HCT116 (cell line): ENCODE measurements at regions not wholly inside any gene's neighbourhood (a gene's known extent, or its start where the extent isn't known, plus 50 kb on each side); places are given as distances from the start of the nearest gene placed in this dataset.

Experiments used
- ATAC-seq: fragments of 200-7000 bp; cut with Tn5 transposase; 2 replicates; pipeline ENCODE4 v1.9.1; 2020; ENCODE audit warnings: mild to moderate bottlenecking, moderate library complexity
- BruUV-seq: library from RNA; stranded (reverse); fragments of 400-500 nt; replicated peaks from 2 replicates; lab custom pipeline; 2021; lab: Mats Ljungman, UMichigan
- CTCF ChIA-PET: fragments of 300-600 bp; sonication (Branson Sonifier 250); formaldehyde crosslinking; loops from one replicate; lab custom pipeline; 2021; ENCODE audit warnings: antibody characterized with exemption; lab: Charles Lee
- POLR2A ChIA-PET: fragments of 300-600, 350-600 bp; sonication (Branson Sonifier 250); formaldehyde crosslinking; loops from one replicate; lab custom pipeline; 2021; ENCODE audit warnings: antibody characterized with exemption; lab: Charles Lee
- RAD21 ChIA-PET, 2 experiments: fragments of 300-600 bp; sonication (Branson Sonifier 250); formaldehyde crosslinking; loops; one replicate each; lab custom pipeline; 2023; ENCODE audit warnings: low total read pairs in 2 of 2; ENCODE audit not compliant: uncharacterized antibody in 2 of 2, unreplicated experiment in 2 of 2, low non-redundant PET in 1 of 2; lab: Charles Lee
- DNase-seq: peaks from one replicate; pipeline ENCODE4 v3.0.0-alpha.2; 2010; ENCODE audit warnings: low read depth, low spot score
- H2AFZ ChIP-seq: fragments of 200-600 bp; shearing (Covaris generic), sonication (generic); 2 replicates; pipeline ENCODE4 v1.6.1; 2017; ENCODE audit warnings: low read depth, mixed run types, mixed read lengths, antibody characterized with exemption, low read length; ENCODE audit not compliant: poor library complexity, severe bottlenecking
- H3K27ac ChIP-seq: 2 replicates; pipeline ENCODE4 v1.5.1; 2012; ENCODE audit warnings: low read depth, low read length
- H3K27me3 ChIP-seq: fragments of 200-600 bp; sonication (generic); 2 replicates; pipeline ENCODE4 v1.6.1; 2016; ENCODE audit warnings: mixed run types, low read length, mixed read lengths; ENCODE audit not compliant: insufficient read depth
- H3K36me3 ChIP-seq, 2 experiments: fragments of 200-500 bp in 1 of 2; fragments of 200-600 bp in 1 of 2; sonication (Bioruptor generic) in 1 of 2; sonication (generic) in 1 of 2; 2 replicates each; pipeline versions ENCODE4 v1.5.1 to v1.6.1; 2014 to 2016; ENCODE audit warnings: low read length in 2 of 2, inconsistent platforms in 1 of 2, mixed read lengths in 1 of 2, mixed run types in 1 of 2; ENCODE audit not compliant: insufficient read depth in 2 of 2, control insufficient read depth in 1 of 2
- H3K4me1 ChIP-seq, 2 experiments: fragments of 200-600 bp in 1 of 2; sonication (generic) in 1 of 2; 2 replicates each; pipeline versions ENCODE4 v1.5.1 to v1.6.1; 2012 to 2017; ENCODE audit warnings: low read length in 2 of 2, inconsistent platforms in 1 of 2, mild to moderate bottlenecking in 1 of 2, mixed read lengths in 1 of 2, mixed run types in 1 of 2, moderate library complexity in 1 of 2; ENCODE audit not compliant: insufficient read depth in 2 of 2, control insufficient read depth in 1 of 2
- H3K4me2 ChIP-seq: fragments of 200-600 bp; sonication (generic); 2 replicates; pipeline ENCODE4 v1.6.1; 2017; ENCODE audit warnings: mixed run types, low read length, mixed read lengths
- H3K4me3 ChIP-seq, 2 experiments: fragments of 200-600 bp in 1 of 2; sonication (generic) in 1 of 2; replicated peaks in 1 of 2; 2 replicates each; pipeline ENCODE4 v1.5.1; 2011 to 2016; ENCODE audit warnings: low read length in 2 of 2, control low read depth in 1 of 2, low read depth in 1 of 2, mild to moderate bottlenecking in 1 of 2, mixed read lengths in 1 of 2, mixed run types in 1 of 2
- H3K79me2 ChIP-seq: fragments of 200-600 bp; sonication (generic); 2 replicates; pipeline ENCODE4 v1.6.1; 2017; ENCODE audit warnings: mild to moderate bottlenecking, mixed run types, low read length, moderate library complexity, mixed read lengths; ENCODE audit not compliant: insufficient read depth
- H3K9ac ChIP-seq: fragments of 200-600 bp; sonication (generic); 2 replicates; pipeline ENCODE4 v1.6.1; 2016; ENCODE audit warnings: low read length, mixed read lengths
- H3K9me2 ChIP-seq: fragments of 200-600 bp; sonication (generic), shearing (Covaris generic); 2 replicates; pipeline ENCODE4 v1.6.1; 2017; ENCODE audit warnings: mixed run types, mild to moderate bottlenecking, moderate library complexity; ENCODE audit not compliant: insufficient read depth
- H3K9me3 ChIP-seq, 2 experiments: fragments of 200-500 bp in 1 of 2; fragments of 200-600 bp in 1 of 2; sonication (Bioruptor generic) in 1 of 2; sonication (generic) in 1 of 2; 2 replicates each; pipeline ENCODE4 v1.6.1; 2014 to 2017; ENCODE audit warnings: low read length in 2 of 2, mixed read lengths in 2 of 2, inconsistent platforms in 1 of 2, low read depth in 1 of 2, mild to moderate bottlenecking in 1 of 2, mixed run types in 1 of 2, moderate library complexity in 1 of 2; ENCODE audit not compliant: control insufficient read depth in 1 of 2, insufficient read depth in 1 of 2
- H4K20me1 ChIP-seq: fragments of 200-600 bp; sonication (generic), shearing (Covaris generic); 2 replicates; pipeline ENCODE4 v1.6.1; 2017; ENCODE audit warnings: mixed run types, mild to moderate bottlenecking, moderate library complexity; ENCODE audit not compliant: insufficient read depth
- CBX3 ChIP-seq: IDR thresholded peaks from 2 replicates; pipeline ENCODE4 v1.6.1; 2012; ENCODE audit warnings: low read depth
- CEBPB ChIP-seq: IDR thresholded peaks from 2 replicates; pipeline ENCODE4 v1.6.1; 2012; ENCODE audit warnings: low read depth
- EGR1 ChIP-seq: IDR thresholded peaks from 2 replicates; pipeline ENCODE4 v1.6.1; 2012; ENCODE audit warnings: low read depth
- EZH2 ChIP-seq: fragments of 200-600 bp; sonication (generic); IDR thresholded peaks from 2 replicates; pipeline ENCODE4 v1.6.1; 2017; ENCODE audit warnings: antibody characterized with exemption, mixed run types
- EZH2phosphoT487 ChIP-seq: fragments of 200-600 bp; IDR thresholded peaks from 2 replicates; pipeline ENCODE4 v1.6.1; 2018; ENCODE audit warnings: antibody characterized with exemption, borderline replicate concordance
- FOSL1 ChIP-seq: IDR thresholded peaks from 2 replicates; pipeline ENCODE4 v1.6.1; 2012; ENCODE audit warnings: low read depth
- POLR2A ChIP-seq: IDR thresholded peaks from 2 replicates; pipeline ENCODE4 v1.7.0; 2011; ENCODE audit warnings: borderline replicate concordance; ENCODE audit not compliant: insufficient read depth, insufficient read length; ENCODE audit errors: extremely low read depth
- POLR2AphosphoS5 ChIP-seq: IDR thresholded peaks from 2 replicates; pipeline ENCODE4 v1.6.1; 2011; ENCODE audit warnings: mild to moderate bottlenecking, low read depth, low read length, moderate library complexity
- RAD21 ChIP-seq: IDR thresholded peaks from 2 replicates; pipeline ENCODE4 v1.6.1; 2012; ENCODE audit warnings: low read depth, mild to moderate bottlenecking
- SP1 ChIP-seq: IDR thresholded peaks from 2 replicates; pipeline ENCODE4 v1.6.1; 2012; ENCODE audit warnings: low read depth
- SRF ChIP-seq: IDR thresholded peaks from 2 replicates; pipeline ENCODE4 v1.6.1; 2012; ENCODE audit warnings: low read depth
- TCF7L2 ChIP-seq: IDR thresholded peaks from 2 replicates; pipeline ENCODE4 v1.7.0; 2011; ENCODE audit warnings: borderline replicate concordance, inconsistent platforms; ENCODE audit not compliant: insufficient read depth, insufficient read length; ENCODE audit errors: extremely low read depth
- YY1 ChIP-seq: IDR thresholded peaks from 2 replicates; pipeline ENCODE4 v1.6.1; 2011; ENCODE audit warnings: low read length, low read depth, moderate library complexity, mild to moderate bottlenecking; ENCODE audit not compliant: insufficient replicate concordance; ENCODE audit errors: extremely low read depth
- ZFX ChIP-seq: fragments of 450-650 bp; IDR thresholded peaks from 2 replicates; pipeline ENCODE4 v1.6.1; 2017
- intact Hi-C: fragments of 100-400 bp; cut with micrococcal nuclease; formaldehyde crosslinking; loops from 2 replicates; pipeline ENCODE4 v1.10.0; 2022
- TF ChIP-seq, protein P1 (sequence below): IDR thresholded peaks from 2 replicates; pipeline ENCODE4 v1.6.1; 2011; ENCODE audit warnings: mild to moderate bottlenecking, low read length, moderate library complexity; ENCODE audit not compliant: insufficient replicate concordance; ENCODE audit errors: extremely low read depth
- TF ChIP-seq, protein P2 (sequence below): IDR thresholded peaks from 2 replicates; pipeline ENCODE4 v1.6.1; 2012; ENCODE audit warnings: low read depth
- TF ChIP-seq, protein P3 (sequence below), 3 experiments: fragments of 200-600 bp in 1 of 3; sonication (generic) in 1 of 3; IDR thresholded peaks in 2 of 3; conservative IDR thresholded peaks in 1 of 3; 2 replicates each; pipeline ENCODE4 v1.5.1; 2012 to 2017; ENCODE audit warnings: low read depth in 2 of 3, low read length in 2 of 3, antibody characterized with exemption in 1 of 3, borderline replicate concordance in 1 of 3, control low read depth in 1 of 3, mild to moderate bottlenecking in 1 of 3, mixed read lengths in 1 of 3, mixed run types in 1 of 3, moderate library complexity in 1 of 3; ENCODE audit not compliant: insufficient read depth in 1 of 3
- TF ChIP-seq, protein P4 (sequence below): IDR thresholded peaks from 2 replicates; pipeline ENCODE4 v1.6.1; 2012

DNA sequence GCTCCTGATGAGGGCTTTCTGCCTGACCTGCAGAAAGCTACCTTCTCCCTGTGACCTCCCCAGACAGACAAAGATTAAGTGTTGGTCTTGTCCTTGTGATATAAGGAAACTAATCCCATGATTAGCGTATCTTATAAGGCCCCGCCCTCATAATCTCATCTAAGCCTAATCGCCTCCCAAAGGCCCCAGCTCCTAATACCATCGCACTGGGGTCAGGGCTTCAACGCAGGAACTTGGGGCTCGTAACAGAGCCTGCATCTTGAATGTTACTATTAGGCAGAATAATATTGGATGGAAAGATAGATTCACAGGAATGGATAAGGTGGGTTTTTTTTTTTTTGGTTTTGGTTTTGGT, 78.9 kb downstream of the C16orf95 start (continued):
- TF ChIP-seq TCF7L2 (no peak), SP1 (no peak), ZFX (no peak)
- TF ChIP-seq, protein P1, sequence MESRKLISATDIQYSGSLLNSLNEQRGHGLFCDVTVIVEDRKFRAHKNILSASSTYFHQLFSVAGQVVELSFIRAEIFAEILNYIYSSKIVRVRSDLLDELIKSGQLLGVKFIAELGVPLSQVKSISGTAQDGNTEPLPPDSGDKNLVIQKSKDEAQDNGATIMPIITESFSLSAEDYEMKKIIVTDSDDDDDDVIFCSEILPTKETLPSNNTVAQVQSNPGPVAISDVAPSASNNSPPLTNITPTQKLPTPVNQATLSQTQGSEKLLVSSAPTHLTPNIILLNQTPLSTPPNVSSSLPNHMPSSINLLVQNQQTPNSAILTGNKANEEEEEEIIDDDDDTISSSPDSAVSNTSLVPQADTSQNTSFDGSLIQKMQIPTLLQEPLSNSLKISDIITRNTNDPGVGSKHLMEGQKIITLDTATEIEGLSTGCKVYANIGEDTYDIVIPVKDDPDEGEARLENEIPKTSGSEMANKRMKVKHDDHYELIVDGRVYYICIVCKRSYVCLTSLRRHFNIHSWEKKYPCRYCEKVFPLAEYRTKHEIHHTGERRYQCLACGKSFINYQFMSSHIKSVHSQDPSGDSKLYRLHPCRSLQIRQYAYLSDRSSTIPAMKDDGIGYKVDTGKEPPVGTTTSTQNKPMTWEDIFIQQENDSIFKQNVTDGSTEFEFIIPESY = no peak
- TF ChIP-seq, all 23 proteins: peak for 0

DNA sequence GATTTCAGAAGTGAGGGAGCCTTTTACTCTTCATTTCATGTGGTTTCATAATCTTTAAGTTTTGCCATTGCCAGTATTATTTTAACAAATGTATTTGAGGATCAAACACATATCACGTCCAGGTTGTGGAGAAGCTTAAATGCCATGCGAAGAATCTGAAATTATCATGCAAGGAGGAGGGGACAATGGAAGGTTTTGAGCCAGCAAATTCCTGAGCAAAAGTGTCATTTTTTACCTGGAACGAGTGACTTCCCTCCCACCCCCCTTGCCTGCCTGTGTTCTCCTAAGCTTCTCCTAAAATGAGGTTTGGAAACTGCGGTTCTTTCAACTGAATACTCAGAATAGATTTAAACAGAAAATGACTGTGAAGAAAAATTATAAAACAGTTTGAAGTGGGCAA, 77.6 kb downstream of the C16orf95 start:
- H3K79me2 ChIP-seq = no peaks in the 10 kb centered on the region
- H3K9ac ChIP-seq = no peak overlapping the region
- H3K4me1 ChIP-seq = peaks cover 0 to 23% of the 10 kb centered on the region in 2 experiments; a peak in 2 of 4 replicates
- ChIA-PET CTCF (no interaction called here), RAD21 (no interaction called here), POLR2A (no interaction called here)
- H3K36me3 ChIP-seq = no peaks in the 10 kb centered on the region
- no peak for ATAC-seq
- no peak overlapping the region for H3K27ac ChIP-seq
- no peaks in the 10 kb centered on the region for H3K27me3 ChIP-seq
- no peak for DNase-seq
- no peak overlapping the region for H3K4me3 ChIP-seq
- intact Hi-C loops = no loop called here
- no peaks in the 10 kb centered on the region for H4K20me1 ChIP-seq
- TF ChIP-seq, protein P2, sequence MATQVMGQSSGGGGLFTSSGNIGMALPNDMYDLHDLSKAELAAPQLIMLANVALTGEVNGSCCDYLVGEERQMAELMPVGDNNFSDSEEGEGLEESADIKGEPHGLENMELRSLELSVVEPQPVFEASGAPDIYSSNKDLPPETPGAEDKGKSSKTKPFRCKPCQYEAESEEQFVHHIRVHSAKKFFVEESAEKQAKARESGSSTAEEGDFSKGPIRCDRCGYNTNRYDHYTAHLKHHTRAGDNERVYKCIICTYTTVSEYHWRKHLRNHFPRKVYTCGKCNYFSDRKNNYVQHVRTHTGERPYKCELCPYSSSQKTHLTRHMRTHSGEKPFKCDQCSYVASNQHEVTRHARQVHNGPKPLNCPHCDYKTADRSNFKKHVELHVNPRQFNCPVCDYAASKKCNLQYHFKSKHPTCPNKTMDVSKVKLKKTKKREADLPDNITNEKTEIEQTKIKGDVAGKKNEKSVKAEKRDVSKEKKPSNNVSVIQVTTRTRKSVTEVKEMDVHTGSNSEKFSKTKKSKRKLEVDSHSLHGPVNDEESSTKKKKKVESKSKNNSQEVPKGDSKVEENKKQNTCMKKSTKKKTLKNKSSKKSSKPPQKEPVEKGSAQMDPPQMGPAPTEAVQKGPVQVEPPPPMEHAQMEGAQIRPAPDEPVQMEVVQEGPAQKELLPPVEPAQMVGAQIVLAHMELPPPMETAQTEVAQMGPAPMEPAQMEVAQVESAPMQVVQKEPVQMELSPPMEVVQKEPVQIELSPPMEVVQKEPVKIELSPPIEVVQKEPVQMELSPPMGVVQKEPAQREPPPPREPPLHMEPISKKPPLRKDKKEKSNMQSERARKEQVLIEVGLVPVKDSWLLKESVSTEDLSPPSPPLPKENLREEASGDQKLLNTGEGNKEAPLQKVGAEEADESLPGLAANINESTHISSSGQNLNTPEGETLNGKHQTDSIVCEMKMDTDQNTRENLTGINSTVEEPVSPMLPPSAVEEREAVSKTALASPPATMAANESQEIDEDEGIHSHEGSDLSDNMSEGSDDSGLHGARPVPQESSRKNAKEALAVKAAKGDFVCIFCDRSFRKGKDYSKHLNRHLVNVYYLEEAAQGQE = no peak
- TF ChIP-seq POLR2A (no peak), EGR1 (no peak), ZFX (no peak), YY1 (no peak), FOSL1 (no peak), POLR2AphosphoS5 (no peak), EZH2 (no peak), CBX3 (no peak), RAD21 (no peak), EZH2phosphoT487 (no peak), SRF (no peak), SP1 (no peak), CEBPB (no peak), TCF7L2 (no peak)
- TF ChIP-seq, protein P3, sequence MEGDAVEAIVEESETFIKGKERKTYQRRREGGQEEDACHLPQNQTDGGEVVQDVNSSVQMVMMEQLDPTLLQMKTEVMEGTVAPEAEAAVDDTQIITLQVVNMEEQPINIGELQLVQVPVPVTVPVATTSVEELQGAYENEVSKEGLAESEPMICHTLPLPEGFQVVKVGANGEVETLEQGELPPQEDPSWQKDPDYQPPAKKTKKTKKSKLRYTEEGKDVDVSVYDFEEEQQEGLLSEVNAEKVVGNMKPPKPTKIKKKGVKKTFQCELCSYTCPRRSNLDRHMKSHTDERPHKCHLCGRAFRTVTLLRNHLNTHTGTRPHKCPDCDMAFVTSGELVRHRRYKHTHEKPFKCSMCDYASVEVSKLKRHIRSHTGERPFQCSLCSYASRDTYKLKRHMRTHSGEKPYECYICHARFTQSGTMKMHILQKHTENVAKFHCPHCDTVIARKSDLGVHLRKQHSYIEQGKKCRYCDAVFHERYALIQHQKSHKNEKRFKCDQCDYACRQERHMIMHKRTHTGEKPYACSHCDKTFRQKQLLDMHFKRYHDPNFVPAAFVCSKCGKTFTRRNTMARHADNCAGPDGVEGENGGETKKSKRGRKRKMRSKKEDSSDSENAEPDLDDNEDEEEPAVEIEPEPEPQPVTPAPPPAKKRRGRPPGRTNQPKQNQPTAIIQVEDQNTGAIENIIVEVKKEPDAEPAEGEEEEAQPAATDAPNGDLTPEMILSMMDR (IDR thresholded peaks at IDR 0.05 in 2 of 3, conservative IDR thresholded peaks at IDR 0.05 in 1 of 3; ENCODE audit: borderline replicate concordance in 1 of 3, insufficient read depth in 1 of 3, low read depth in 2 of 3, low read length in 2 of 3) = no peak
- TF ChIP-seq, protein P4, sequence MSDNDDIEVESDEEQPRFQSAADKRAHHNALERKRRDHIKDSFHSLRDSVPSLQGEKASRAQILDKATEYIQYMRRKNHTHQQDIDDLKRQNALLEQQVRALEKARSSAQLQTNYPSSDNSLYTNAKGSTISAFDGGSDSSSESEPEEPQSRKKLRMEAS = no peak
- no peak overlapping the region for H2AFZ ChIP-seq
- no TSS peak for BruUV-seq
- no peaks in the 10 kb centered on the region for H3K9me3 ChIP-seq
- no peaks in the 10 kb centered on the region for H3K9me2 ChIP-seq
- no peak overlapping the region for H3K4me2 ChIP-seq
